H9 (cell line): ENCODE measurements at regions not wholly inside any gene's neighbourhood (a gene's known extent, or its start where the extent isn't known, plus 50 kb on each side); places are given as distances from the start of the nearest gene placed in this dataset.

ENCODE experiments used
- DNase-seq: peaks from one replicate; pipeline ENCODE4 v3.0.0-alpha.2; 2017
- H2AFZ ChIP-seq: one replicate; pipeline ENCODE4 v1.6.1; 2013; ENCODE audit warnings: mild to moderate bottlenecking, low read length, control low read depth, moderate library complexity
- H2AK5ac ChIP-seq: 2 replicates; pipeline ENCODE4 v1.6.1; 2013; ENCODE audit warnings: low read length, control low read depth, mixed read lengths; ENCODE audit not compliant: insufficient read length
- H2BK120ac ChIP-seq: one replicate; pipeline ENCODE4 v1.6.1; 2013; ENCODE audit warnings: low read depth, mild to moderate bottlenecking, low read length, control low read depth, inconsistent platforms; ENCODE audit not compliant: poor library complexity, severe bottlenecking
- H2BK12ac ChIP-seq: 2 replicates; pipeline ENCODE4 v1.6.1; 2013; ENCODE audit warnings: low read length, control low read depth, mixed read lengths, low read depth; ENCODE audit not compliant: insufficient read length
- H2BK15ac ChIP-seq: 2 replicates; pipeline ENCODE4 v1.6.1; 2013; ENCODE audit warnings: low read depth, low read length, control low read depth
- H2BK20ac ChIP-seq: one replicate; pipeline ENCODE4 v1.6.1; 2013; ENCODE audit warnings: low read depth, mild to moderate bottlenecking, low read length, control low read depth, inconsistent platforms; ENCODE audit not compliant: poor library complexity, severe bottlenecking
- H2BK5ac ChIP-seq: 2 replicates; pipeline ENCODE4 v1.6.1; 2013; ENCODE audit warnings: low read length, control low read depth, mixed read lengths; ENCODE audit not compliant: insufficient read length
- H3K14ac ChIP-seq: 2 replicates; pipeline ENCODE4 v1.6.1; 2013; ENCODE audit warnings: low read length, control low read depth; ENCODE audit not compliant: insufficient read depth
- H3K18ac ChIP-seq: 2 replicates; pipeline ENCODE4 v1.6.1; 2013; ENCODE audit warnings: low read depth, mild to moderate bottlenecking, mixed read lengths, low read length, control low read depth; ENCODE audit not compliant: insufficient read length
- H3K23ac ChIP-seq: 2 replicates; pipeline ENCODE4 v1.6.1; 2013; ENCODE audit warnings: low read length, control low read depth, mixed read lengths, low read depth; ENCODE audit not compliant: insufficient read length
- H3K23me2 ChIP-seq: 2 replicates; pipeline ENCODE4 v1.6.1; 2013; ENCODE audit warnings: low read depth, mild to moderate bottlenecking, mixed read lengths, low read length, control low read depth; ENCODE audit not compliant: insufficient read length, poor library complexity, severe bottlenecking
- H3K27ac ChIP-seq: 2 replicates; pipeline ENCODE4 v1.5.1; 2013; ENCODE audit warnings: low read length, control low read depth, mixed read lengths, low read depth; ENCODE audit not compliant: insufficient read length
- H3K27me3 ChIP-seq: 2 replicates; pipeline ENCODE4 v1.6.1; 2013; ENCODE audit warnings: low read length, control low read depth, inconsistent platforms; ENCODE audit not compliant: insufficient read depth
- H3K4ac ChIP-seq: 2 replicates; pipeline ENCODE4 v1.6.1; 2013; ENCODE audit warnings: low read depth, mild to moderate bottlenecking, control low read depth, inconsistent platforms, low read length, moderate library complexity
- H3K4me1 ChIP-seq: 2 replicates; pipeline ENCODE4 v1.6.1; 2013; ENCODE audit warnings: low read length, control low read depth, inconsistent platforms; ENCODE audit not compliant: insufficient read depth
- H3K4me2 ChIP-seq: 2 replicates; pipeline ENCODE4 v1.6.1; 2013; ENCODE audit warnings: low read length, control low read depth, mixed read lengths; ENCODE audit not compliant: insufficient read length, insufficient read depth
- H3K56ac ChIP-seq: 2 replicates; pipeline ENCODE4 v1.6.1; 2013; ENCODE audit warnings: low read depth, mild to moderate bottlenecking, mixed read lengths, low read length, control low read depth; ENCODE audit not compliant: insufficient read length
- H3K79me1 ChIP-seq: 2 replicates; pipeline ENCODE4 v1.6.1; 2013; ENCODE audit warnings: low read depth, mild to moderate bottlenecking, moderate library complexity, low read length, control low read depth, inconsistent platforms; ENCODE audit not compliant: insufficient read depth, poor library complexity, severe bottlenecking
- H3K79me2 ChIP-seq: 2 replicates; pipeline ENCODE4 v1.6.1; 2013; ENCODE audit warnings: low read length, control low read depth, inconsistent platforms; ENCODE audit not compliant: insufficient read depth
- H3K9ac ChIP-seq: 2 replicates; pipeline ENCODE4 v1.6.1; 2013; ENCODE audit warnings: low read length, control low read depth, mixed read lengths; ENCODE audit not compliant: insufficient read length; ENCODE audit errors: extremely low read depth
- H3K9me3 ChIP-seq: one replicate; pipeline ENCODE4 v1.6.1; 2013; ENCODE audit warnings: low read depth, low read length, inconsistent platforms; ENCODE audit not compliant: control insufficient read depth
- H3T11ph ChIP-seq: one replicate; pipeline ENCODE4 v1.6.1; 2013; ENCODE audit warnings: mild to moderate bottlenecking, low read length, control low read depth, inconsistent platforms
- H4K20me1 ChIP-seq: one replicate; pipeline ENCODE4 v1.6.1; 2013; ENCODE audit not compliant: control insufficient read depth, insufficient read length, insufficient read depth
- H4K5ac ChIP-seq: 2 replicates; pipeline ENCODE4 v1.6.1; 2013; ENCODE audit warnings: low read depth, mild to moderate bottlenecking, mixed read lengths, low read length, control low read depth; ENCODE audit not compliant: insufficient read length
- H4K8ac ChIP-seq: replicated peaks from 2 replicates; pipeline ENCODE4 v1.6.1; 2013; ENCODE audit warnings: low read length, control low read depth, mixed read lengths, low read depth; ENCODE audit not compliant: insufficient read length
- H4K91ac ChIP-seq: 2 replicates; pipeline ENCODE4 v1.6.1; 2013; ENCODE audit warnings: low read depth, mild to moderate bottlenecking, moderate library complexity, mixed read lengths, low read length, control low read depth; ENCODE audit not compliant: insufficient read length
- H3K27ac Mint-ChIP-seq, 3 experiments: 2 replicates in 2 of 3; 3 replicates in 1 of 3; pipeline ENCODE4 v1.8.0; 2020 to 2021; ENCODE audit warnings: mixed read lengths in 3 of 3, mild to moderate bottlenecking in 1 of 3, moderate library complexity in 1 of 3
- H3K27me3 Mint-ChIP-seq: 2 replicates; pipeline ENCODE4 v1.8.0; 2021; ENCODE audit warnings: low read depth, mild to moderate bottlenecking, moderate library complexity, mixed read lengths
- H3K36me3 Mint-ChIP-seq, 3 experiments: 2 replicates in 2 of 3; 3 replicates in 1 of 3; pipeline ENCODE4 v1.8.0; 2020 to 2021; ENCODE audit warnings: low read depth in 3 of 3, mixed read lengths in 3 of 3; ENCODE audit not compliant: insufficient read depth in 1 of 3
- H3K4me1 Mint-ChIP-seq, 2 experiments: 2 replicates each; pipeline ENCODE4 v1.8.0; 2020; ENCODE audit warnings: mixed read lengths in 2 of 2
- H3K4me3 Mint-ChIP-seq, 2 experiments: 2 replicates in 1 of 2; 3 replicates in 1 of 2; pipeline ENCODE4 v1.8.0; 2020 to 2021; ENCODE audit warnings: mild to moderate bottlenecking in 2 of 2, mixed read lengths in 2 of 2, moderate library complexity in 1 of 2
- H3K9me3 Mint-ChIP-seq, 2 experiments: 2 replicates in 1 of 2; 3 replicates in 1 of 2; pipeline ENCODE4 v1.8.0; 2020; ENCODE audit warnings: mild to moderate bottlenecking in 2 of 2, mixed read lengths in 2 of 2, moderate library complexity in 1 of 2
- CTCF ChIP-seq: fragments of 200-600 bp; sonication (generic); conservative IDR thresholded peaks from 3 replicates; pipeline ENCODE4 v1.8.0; 2021; ENCODE audit warnings: antibody characterized with exemption, mild to moderate bottlenecking
- WGBS: extraction: QIAGEN DNeasy Blood & Tissue Kit; methylation state at CpG from one replicate; pipeline ENCODE4 v1.1.7; 2013; ENCODE audit warnings: missing lambda C conversion rate, low lambda C conversion rate, mixed read lengths; ENCODE audit not compliant: insufficient read length; ENCODE audit errors: extremely low coverage; 5-methylcytosine and 5-hydroxymethylcytosine counted together

GRCh38 chr6:40692337-40692736 lies 105.2 kb upstream of the LRFN2 start:
- Histone ChIP-seq H3K56ac (no peak overlapping the region), H3K4me1 (no peaks in the 10 kb centered on the region), H2AFZ (no peak overlapping the region), H2AK5ac (no peak overlapping the region), H2BK15ac (no peak overlapping the region), H3K27me3 (no peaks in the 10 kb centered on the region), H3K4me2 (no peak overlapping the region), H4K91ac (no peak overlapping the region), H2BK20ac (no peak overlapping the region), H4K5ac (no peak overlapping the region), H3K23me2 (no peaks in the 10 kb centered on the region), H4K8ac (no peak overlapping the region), H4K20me1 (no peaks in the 10 kb centered on the region), H2BK12ac (no peak overlapping the region), H3K4ac (no peak overlapping the region), H3K23ac (no peak overlapping the region), H3K79me2 (no peaks in the 10 kb centered on the region), H3K9ac (no peak overlapping the region), H2BK120ac (no peak overlapping the region), H3K79me1 (no peaks in the 10 kb centered on the region), H3K18ac (no peak overlapping the region), H3K27ac (no peak overlapping the region), H2BK5ac (no peak overlapping the region), H3K9me3 (no peaks in the 10 kb centered on the region), H3K14ac (no peak overlapping the region), H3T11ph (no peak overlapping the region)
- Mint-ChIP-seq H3K4me1 (peaks cover 3 to 9% of the 10 kb centered on the region in 2 experiments; a peak in 2 of 4 replicates), H3K36me3 (no peaks in the 10 kb centered on the region), H3K9me3 (no peaks in the 10 kb centered on the region), H3K27me3 (peaks cover 8% of the 10 kb centered on the region), H3K4me3 (no peak overlapping the region), H3K27ac (no peak overlapping the region)
- TF ChIP-seq CTCF = no peak
- no peak for DNase-seq
- WGBS = no CpG with 5 or more reads among the region's 2 CpGs
